Activated CD4-positive, alpha-beta T cell treated with anti-CD3 and anti-CD28 coated beads, Interleukin-2, amount 10 ng/mL, durations not matched to agents 7 days and 5 days (primary cell): ENCODE measurements at regions not wholly inside any gene's neighbourhood (a gene's known extent, or its start where the extent isn't known, plus 50 kb on each side); places are given as distances from the start of the nearest gene placed in this dataset.
"Not testable (repeated sequence)": the region's sequence is repeated elsewhere in the genome, so short reads cannot be mapped to it uniquely, and the experiment has no call there.

ENCODE experiments used
- CTCF ChIA-PET: fragments of 350-600 bp; sonication (Branson Sonifier 250); formaldehyde crosslinking; loops from one replicate; lab custom pipeline; 2021; ENCODE audit warnings: antibody characterized with exemption; lab: Charles Lee
- POLR2A ChIA-PET: fragments of 350-600 bp; sonication (Branson Sonifier 250); formaldehyde crosslinking; loops from one replicate; lab custom pipeline; 2021; ENCODE audit warnings: antibody characterized with exemption; lab: Charles Lee
- DNase-seq: peaks from one replicate; pipeline ENCODE4 v3.0.0-alpha.2; 2020
- H3K27ac Mint-ChIP-seq: one replicate; pipeline ENCODE4 v1.8.0; 2021; ENCODE audit warnings: mild to moderate bottlenecking, moderate library complexity, mixed read lengths
- H3K27me3 Mint-ChIP-seq: one replicate; pipeline ENCODE4 v1.8.0; 2021; ENCODE audit warnings: mixed read lengths
- H3K36me3 Mint-ChIP-seq: one replicate; pipeline ENCODE4 v1.8.0; 2021; ENCODE audit warnings: low read depth, mixed read lengths
- H3K4me1 Mint-ChIP-seq: one replicate; pipeline ENCODE4 v1.8.0; 2021; ENCODE audit warnings: mixed read lengths
- H3K4me3 Mint-ChIP-seq: one replicate; pipeline ENCODE4 v1.8.0; 2021; ENCODE audit warnings: mild to moderate bottlenecking, moderate library complexity, mixed read lengths
- H3K9me3 Mint-ChIP-seq: one replicate; pipeline ENCODE4 v1.8.0; 2021; ENCODE audit warnings: mixed read lengths

- Mint-ChIP-seq H3K4me1 (no peaks in the 10 kb centered on the region), H3K27ac (no peak overlapping the region), H3K9me3 (no peaks in the 10 kb centered on the region), H3K36me3 (no peaks in the 10 kb centered on the region), H3K4me3 (no peak overlapping the region), H3K27me3 (peaks cover 2% of the 10 kb centered on the region)
- ChIA-PET CTCF (no interaction called here), POLR2A (no interaction called here)
- no peak for DNase-seq
Observed at GRCh38 chr6:125640441-125641150, 108.8 kb upstream of the HEY2 start.

GRCh38 chr6:125643967-125644661 is 105.3 kb upstream of the HEY2 start:
- CTCF ChIA-PET, H3K4me1 Mint-ChIP-seq, POLR2A ChIA-PET, H3K27me3 Mint-ChIP-seq, H3K36me3 Mint-ChIP-seq, DNase-seq, H3K27ac Mint-ChIP-seq, H3K4me3 Mint-ChIP-seq, H3K9me3 Mint-ChIP-seq: not testable (repeated sequence)

- Mint-ChIP-seq H3K9me3 (no peaks in the 10 kb centered on the region), H3K27me3 (peaks cover 6% of the 10 kb centered on the region), H3K4me3 (no peak overlapping the region), H3K4me1 (no peaks in the 10 kb centered on the region), H3K27ac (no peak overlapping the region), H3K36me3 (no peaks in the 10 kb centered on the region)
- ChIA-PET CTCF (no interaction called here), POLR2A (no interaction called here)
- no peak for DNase-seq
Observed at GRCh38 chr6:125647391-125647790, 102.0 kb upstream of the HEY2 start.

- H3K36me3 Mint-ChIP-seq, H3K4me3 Mint-ChIP-seq, H3K9me3 Mint-ChIP-seq, H3K27me3 Mint-ChIP-seq, POLR2A ChIA-PET, H3K4me1 Mint-ChIP-seq, DNase-seq, CTCF ChIA-PET, H3K27ac Mint-ChIP-seq: not testable (repeated sequence)
Observed at GRCh38 chr6:125653752-125654151, 95.7 kb upstream of the HEY2 start.

GRCh38 chr6:125655511-125655910 is 93.9 kb upstream of the HEY2 start:
- Mint-ChIP-seq H3K27me3 (peaks cover 3% of the 10 kb centered on the region), H3K27ac (no peak overlapping the region), H3K36me3 (no peaks in the 10 kb centered on the region), H3K4me3 (no peak overlapping the region), H3K4me1 (no peaks in the 10 kb centered on the region), H3K9me3 (no peaks in the 10 kb centered on the region)
- ChIA-PET CTCF (no interaction called here), POLR2A (no interaction called here)
- no peak for DNase-seq

- CTCF ChIA-PET, result interaction anchor here (0.6 kb wide), 1 partner anchor 195 kb away, joined by 5 read pairs; no protein-coding TSS in a partner anchor
- Mint-ChIP-seq H3K36me3 (no peaks in the 10 kb centered on the region), H3K4me1 (no peaks in the 10 kb centered on the region), H3K27me3 (peaks cover 3% of the 10 kb centered on the region), H3K9me3 (no peaks in the 10 kb centered on the region), H3K4me3 (no peak overlapping the region), H3K27ac (no peak overlapping the region)
- DNase-seq, result no peak
- POLR2A ChIA-PET, result no interaction called here
Observed at GRCh38 chr6:125656287-125656870, 93.1 kb upstream of the HEY2 start.

GRCh38 chr6:125658136-125658535 is 91.3 kb upstream of the HEY2 start:
- DNase-seq, result no peak
- peaks cover 4% of the 10 kb centered on the region for H3K27me3 Mint-ChIP-seq
- H3K36me3 Mint-ChIP-seq, result no peaks in the 10 kb centered on the region
- POLR2A ChIA-PET, result no interaction called here
- no peaks in the 10 kb centered on the region for H3K9me3 Mint-ChIP-seq
- H3K4me3 Mint-ChIP-seq, result no peak overlapping the region
- CTCF ChIA-PET, result no interaction called here
- no peaks in the 10 kb centered on the region for H3K4me1 Mint-ChIP-seq
- H3K27ac Mint-ChIP-seq, result no peak overlapping the region

- POLR2A ChIA-PET, result no interaction called here
- no peak for DNase-seq
- no peaks in the 10 kb centered on the region for H3K36me3 Mint-ChIP-seq
- CTCF ChIA-PET, result no interaction called here
- no peaks in the 10 kb centered on the region for H3K4me1 Mint-ChIP-seq
- no peak overlapping the region for H3K27ac Mint-ChIP-seq
- no peaks in the 10 kb centered on the region for H3K9me3 Mint-ChIP-seq
- peaks cover 5% of the 10 kb centered on the region for H3K27me3 Mint-ChIP-seq
- no peak overlapping the region for H3K4me3 Mint-ChIP-seq
Observed at GRCh38 chr6:125658759-125659431, 90.5 kb upstream of the HEY2 start.

- Mint-ChIP-seq H3K9me3 (no peaks in the 10 kb centered on the region), H3K4me1 (no peaks in the 10 kb centered on the region), H3K27me3 (peaks cover 7% of the 10 kb centered on the region), H3K27ac (no peak overlapping the region), H3K4me3 (no peak overlapping the region), H3K36me3 (no peaks in the 10 kb centered on the region)
- POLR2A ChIA-PET, result no interaction called here
- DNase-seq, result no peak
- CTCF ChIA-PET, result no interaction called here
Observed at GRCh38 chr6:125659887-125660286, 89.5 kb upstream of the HEY2 start.

- peaks cover 11% of the 10 kb centered on the region for H3K27me3 Mint-ChIP-seq
- CTCF ChIA-PET, result interaction anchor here (1.6 kb wide), 1 partner anchor 29 kb away, joined by 4 read pairs; no protein-coding TSS in a partner anchor
Observed at GRCh38 chr6:125662296-125662695, 87.1 kb upstream of the HEY2 start.

GRCh38 chr6:125665295-125665814 is 84.1 kb upstream of the HEY2 start:
- ChIA-PET CTCF (interaction anchor here (0.6 kb wide), 1 partner anchor 497 kb away, joined by 3 read pairs; no protein-coding TSS in a partner anchor), POLR2A (no interaction called here)
- Mint-ChIP-seq H3K9me3 (no peaks in the 10 kb centered on the region), H3K27ac (no peak overlapping the region), H3K36me3 (no peaks in the 10 kb centered on the region), H3K4me3 (no peak overlapping the region), H3K27me3 (peaks cover 8% of the 10 kb centered on the region), H3K4me1 (no peaks in the 10 kb centered on the region)
- DNase-seq, result no peak

More at GRCh38 chr6:125662296-125662695, 87.1 kb upstream of the HEY2 start:
- Mint-ChIP-seq H3K4me3 (no peak overlapping the region), H3K36me3 (no peaks in the 10 kb centered on the region), H3K4me1 (no peaks in the 10 kb centered on the region), H3K27ac (no peak overlapping the region), H3K9me3 (no peaks in the 10 kb centered on the region)
- POLR2A ChIA-PET, result no interaction called here
- DNase-seq, result no peak

GRCh38 chr6:125667326-125667725 is 82.1 kb upstream of the HEY2 start:
- no peak for DNase-seq
- ChIA-PET POLR2A (no interaction called here), CTCF (no interaction called here)
- H3K27me3 Mint-ChIP-seq, result peaks cover 14% of the 10 kb centered on the region
- H3K36me3 Mint-ChIP-seq, result no peaks in the 10 kb centered on the region
- H3K9me3 Mint-ChIP-seq, result no peaks in the 10 kb centered on the region
- H3K4me3 Mint-ChIP-seq, result no peak overlapping the region
- H3K27ac Mint-ChIP-seq, result no peak overlapping the region
- no peaks in the 10 kb centered on the region for H3K4me1 Mint-ChIP-seq

- ChIA-PET POLR2A (no interaction called here), CTCF (no interaction called here)
- no peaks in the 10 kb centered on the region for H3K4me1 Mint-ChIP-seq
- no peaks in the 10 kb centered on the region for H3K36me3 Mint-ChIP-seq
- H3K27me3 Mint-ChIP-seq, result peaks cover 16% of the 10 kb centered on the region
- no peaks in the 10 kb centered on the region for H3K9me3 Mint-ChIP-seq
- DNase-seq, result no peak
- no peak overlapping the region for H3K27ac Mint-ChIP-seq
- H3K4me3 Mint-ChIP-seq, result no peak overlapping the region
Observed at GRCh38 chr6:125668071-125668470, 81.4 kb upstream of the HEY2 start.
